Esophagus squamous epithelium (tissue), 5 donors: ENCODE measurements at regions not wholly inside any gene's neighbourhood (a gene's known extent, or its start where the extent isn't known, plus 50 kb on each side); places are given as distances from the start of the nearest gene placed in this dataset.

Source experiments
- DNase-seq: peaks from one replicate; lab custom pipeline; 2025; lab: John Stamatoyannopoulos, UW
- H3K27ac ChIP-seq, 4 donors: fragments of 200-600 bp; sonication (generic); one replicate each; pipeline ENCODE4 v1.5.1; 2016 to 2019; ENCODE audit warnings: mild to moderate bottlenecking in 1 of 4
- H3K27me3 ChIP-seq, 4 donors: fragments of 200-600 bp; sonication (generic); 1 replicate in 3 of 4; 2 replicates in 1 of 4; pipeline versions ENCODE4 v1.5.1 to v1.6.0; 2017 to 2021; ENCODE audit warnings: antibody characterized with exemption in 1 of 4
- H3K36me3 ChIP-seq, 3 donors: fragments of 200-600 bp; sonication (generic); one replicate each; pipeline ENCODE4 v1.5.1; 2016 to 2019
- H3K4me1 ChIP-seq, 3 donors: fragments of 200-600 bp; sonication (generic); one replicate each; pipeline ENCODE4 v1.5.1; 2017 to 2019
- H3K4me3 ChIP-seq, 4 donors: fragments of 200-600 bp; sonication (generic); 1 replicate in 3 of 4; 2 replicates in 1 of 4; pipeline ENCODE4 v1.5.1; 2016 to 2019; ENCODE audit warnings: mild to moderate bottlenecking in 2 of 4, moderate library complexity in 1 of 4
- H3K9me3 ChIP-seq, 3 donors: fragments of 200-600 bp; sonication (generic); one replicate each; pipeline ENCODE4 v1.5.1; 2016 to 2019
- CTCF ChIP-seq, 6 experiments: fragments of 450-650 bp in 4 of 6; fragments of 200-600 bp in 2 of 6; sonication (generic) in 2 of 6; IDR thresholded peaks; one replicate each; pipeline ENCODE4 v1.5.1; 2016 to 2019; ENCODE audit warnings: antibody characterized with exemption in 6 of 6, mild to moderate bottlenecking in 4 of 6, moderate library complexity in 4 of 6
- POLR2A ChIP-seq, 4 donors: fragments of 450-650 bp; IDR thresholded peaks; one replicate each; pipeline ENCODE4 v1.6.1; 2017; ENCODE audit warnings: antibody characterized with exemption in 4 of 4, mild to moderate bottlenecking in 4 of 4, moderate library complexity in 3 of 4
- WGBS, 2 donors: methylation state at CpG; one replicate each; pipeline ENCODE4 v1.1.5; 2018; 5-methylcytosine and 5-hydroxymethylcytosine counted together
- intact Hi-C: fragments of 100-400 bp; cut with DNase I; formaldehyde crosslinking; loops from one replicate; pipeline ENCODE4 v1.15.0; 2022
- donor health status: DM: yes; HTN: yes; CAD: no.

GRCh38 chr20:55882910-55883309 is 122.4 kb downstream of the CBLN4 start:
- H3K27me3 ChIP-seq = no peaks in the 10 kb centered on the region
- H3K27ac ChIP-seq = no peak overlapping the region
- WGBS, 2 donors = 40 to 57% methylated on average over 1 to 3 of the region's 3 CpGs
- no peak overlapping the region for H3K4me3 ChIP-seq
- TF ChIP-seq POLR2A (IDR thresholded peaks at IDR 0.05) = no peak
- no peak for TF ChIP-seq CTCF (IDR thresholded peaks at IDR 0.05)
- no peaks in the 10 kb centered on the region for H3K9me3 ChIP-seq
- H3K4me1 ChIP-seq = peaks cover 0 to 4% (median 0%) of the 10 kb centered on the region in 3 donors
- DNase-seq = no peak
- intact Hi-C loops = no loop called here
- no peaks in the 10 kb centered on the region for H3K36me3 ChIP-seq

- 57 to 73% methylated on average over 1 of the region's 1 CpG for WGBS, 2 donors
- H3K4me1 ChIP-seq = peaks cover 0 to 4% (median 0%) of the 10 kb centered on the region in 3 donors
- no peak for TF ChIP-seq CTCF (IDR thresholded peaks at IDR 0.05)
- no peak for TF ChIP-seq POLR2A (IDR thresholded peaks at IDR 0.05)
- no peaks in the 10 kb centered on the region for H3K9me3 ChIP-seq
- intact Hi-C loops = no loop called here
- H3K27me3 ChIP-seq = no peaks in the 10 kb centered on the region
- H3K27ac ChIP-seq = no peak overlapping the region
- H3K4me3 ChIP-seq = no peak overlapping the region
- no peaks in the 10 kb centered on the region for H3K36me3 ChIP-seq
- no peak for DNase-seq
Observed at GRCh38 chr20:55882286-55882685, 123.0 kb downstream of the CBLN4 start.

- no peak overlapping the region for H3K27ac ChIP-seq
- H3K4me3 ChIP-seq = no peak overlapping the region
- intact Hi-C loops = no loop called here
- peaks cover 0 to 4% (median 0%) of the 10 kb centered on the region in 3 donors for H3K4me1 ChIP-seq
- DNase-seq = no peak
- no peaks in the 10 kb centered on the region for H3K9me3 ChIP-seq
- no peaks in the 10 kb centered on the region for H3K27me3 ChIP-seq
- no peaks in the 10 kb centered on the region for H3K36me3 ChIP-seq
- no peak for TF ChIP-seq POLR2A (IDR thresholded peaks at IDR 0.05)
- no peak for TF ChIP-seq CTCF (IDR thresholded peaks at IDR 0.05)
- 31 to 51% methylated on average over 4 of the region's 4 CpGs for WGBS, 2 donors
Observed at GRCh38 chr20:55881204-55881603, 124.1 kb downstream of the CBLN4 start.

- WGBS, 2 donors = 34% methylated on average over 2 of the region's 4 CpGs; no CpG with 5 or more reads in 1 of the 2 donors
- no peaks in the 10 kb centered on the region for H3K27me3 ChIP-seq
- H3K4me1 ChIP-seq = peaks cover 0 to 4% (median 0%) of the 10 kb centered on the region in 3 donors
- TF ChIP-seq POLR2A (IDR thresholded peaks at IDR 0.05) (no peak), CTCF (IDR thresholded peaks at IDR 0.05) (no peak)
- no peak overlapping the region for H3K4me3 ChIP-seq
- H3K36me3 ChIP-seq = no peaks in the 10 kb centered on the region
- H3K9me3 ChIP-seq = no peaks in the 10 kb centered on the region
- no peak overlapping the region for H3K27ac ChIP-seq
- intact Hi-C loops = no loop called here
- no peak for DNase-seq
Observed at GRCh38 chr20:55880361-55880760, 125.0 kb downstream of the CBLN4 start.

- no peak for DNase-seq
- intact Hi-C loops = no loop called here
- no peaks in the 10 kb centered on the region for H3K27me3 ChIP-seq
- TF ChIP-seq POLR2A (IDR thresholded peaks at IDR 0.05) (no peak), CTCF (IDR thresholded peaks at IDR 0.05) (no peak)
- 68 to 76% methylated on average over 1 of the region's 1 CpG for WGBS, 2 donors
- no peaks in the 10 kb centered on the region for H3K36me3 ChIP-seq
- no peak overlapping the region for H3K27ac ChIP-seq
- no peaks in the 10 kb centered on the region for H3K4me1 ChIP-seq
- H3K9me3 ChIP-seq = no peaks in the 10 kb centered on the region
- H3K4me3 ChIP-seq = no peak overlapping the region
Observed at GRCh38 chr20:55855052-55855451, 150.3 kb downstream of the CBLN4 start.
